ENCODE measurements at regions not wholly inside any gene's neighbourhood (a gene's known extent, or its start where the extent isn't known, plus 50 kb on each side); places are given as distances from the start of the nearest gene placed in this dataset.

DNA sequence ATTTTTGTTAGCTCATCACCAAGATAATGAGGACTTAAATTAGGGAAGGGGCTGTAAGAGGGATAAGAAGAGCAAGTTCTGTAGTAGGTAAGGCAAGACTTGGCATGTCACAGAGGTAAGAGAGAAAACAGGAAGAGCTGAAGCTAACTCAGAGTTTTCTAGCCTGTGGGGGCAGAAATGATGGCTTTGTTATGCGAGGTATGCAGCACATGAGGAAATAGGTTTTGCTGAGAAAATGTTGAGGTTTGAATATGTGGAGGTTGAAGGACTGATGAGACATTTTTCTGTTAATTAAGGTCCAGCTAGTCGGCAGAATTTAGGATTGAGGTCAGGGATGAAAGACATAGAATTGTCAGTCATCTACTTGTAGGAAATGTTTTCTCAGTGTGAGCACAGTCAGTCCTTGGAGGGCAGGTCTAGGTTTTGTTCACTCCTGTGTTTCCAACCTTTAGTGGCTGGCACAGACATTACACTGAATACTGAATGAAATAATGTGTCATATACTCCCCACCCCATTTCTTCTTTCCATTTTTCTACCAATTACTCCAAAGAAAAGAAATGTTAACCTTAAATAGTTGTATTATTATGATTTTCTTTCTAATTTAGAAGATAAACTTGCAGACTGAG lies 154.0 kb upstream of the AADAT start:
- Mint-ChIP-seq H3K9me3 (peaks cover 10% of the 10 kb centered on the region), H3K4me1 (peaks cover 12% of the 10 kb centered on the region), H3K36me3 (no peaks in the 10 kb centered on the region), H3K4me3 (no peak overlapping the region), H3K27ac (peak overlapping the region; percentile 30), H3K27me3 (ENCODE audit: low read depth) (no peaks in the 10 kb centered on the region)
- CTCF ChIA-PET: interaction anchor here (0.7 to 1.8 kb wide), 2 partner anchors 9 to 16 kb away, joined by 3 to 12 read pairs; no protein-coding TSS in a partner anchor
- ATAC-seq: peak; percentile 66
- no peak for DNase-seq (ENCODE audit: low spot score)
- POLR2A ChIA-PET: no interaction called here
- TF ChIP-seq JAZF1 (CRISPR knock-in tag; IDR thresholded peaks at IDR 0.05): no peak
- TF ChIP-seq HMGA2 (CRISPR knock-in tag; IDR thresholded peaks at IDR 0.05): no peak
- no peak for TF ChIP-seq TCF7 (CRISPR knock-in tag; IDR thresholded peaks at IDR 0.05; ENCODE audit: low read depth)

GRCh38 chr4:170242471-170242870 lies 152.7 kb upstream of the AADAT start:
- TF ChIP-seq ZNF423 (CRISPR knock-in tag; IDR thresholded peaks at IDR 0.05) (no peak), STAT6 (CRISPR knock-in tag; conservative IDR thresholded peaks at IDR 0.05; ENCODE audit: low read depth) (no peak), ZNF512 (CRISPR knock-in tag; IDR thresholded peaks at IDR 0.05; ENCODE audit: borderline replicate concordance) (no peak)
- no peak overlapping the region for H3K4me3 Mint-ChIP-seq
- H3K27ac Mint-ChIP-seq: no peak overlapping the region
- no peak for DNase-seq (ENCODE audit: low spot score)
- ATAC-seq: no peak
- ChIA-PET POLR2A (no interaction called here), CTCF (interaction anchor here (1.8 kb wide), 1 partner anchor 17 kb away, joined by 12 read pairs; no protein-coding TSS in a partner anchor)
- H3K36me3 Mint-ChIP-seq: no peaks in the 10 kb centered on the region
- peaks cover 12% of the 10 kb centered on the region for H3K4me1 Mint-ChIP-seq
- H3K27me3 Mint-ChIP-seq (ENCODE audit: low read depth): no peaks in the 10 kb centered on the region
- H3K9me3 Mint-ChIP-seq: peaks cover 10% of the 10 kb centered on the region

DNA sequence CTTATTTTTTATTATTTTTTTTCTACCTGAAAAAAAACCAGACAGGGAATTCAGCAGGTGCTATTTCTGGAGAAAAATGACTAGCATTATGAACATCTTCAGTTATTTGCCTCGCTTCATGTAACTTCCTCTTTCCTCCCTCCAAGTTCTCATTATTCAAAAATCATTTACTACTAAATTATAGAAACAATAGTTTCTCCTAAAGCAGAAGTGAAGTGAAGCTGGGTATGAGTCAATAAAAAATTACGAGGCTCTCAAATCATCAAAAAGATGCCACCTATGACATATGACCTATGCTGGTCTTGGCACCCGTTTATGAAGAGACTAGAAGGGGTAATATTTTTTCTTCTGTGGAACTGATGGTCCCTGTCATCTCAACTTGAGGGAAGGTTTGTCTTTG lies 145.0 kb upstream of the AADAT start:
- H3K4me1 Mint-ChIP-seq: no peaks in the 10 kb centered on the region
- ATAC-seq: no peak
- TF ChIP-seq E2F5 (CRISPR knock-in tag; IDR thresholded peaks at IDR 0.05) (no peak), AR (CRISPR knock-in tag; IDR thresholded peaks at IDR 0.05) (no peak), ZNF263 (CRISPR knock-in tag; IDR thresholded peaks at IDR 0.05; ENCODE audit: low read depth) (no peak), HMGXB4 (CRISPR knock-in tag; IDR thresholded peaks at IDR 0.05) (no peak), ZNF317 (CRISPR knock-in tag; IDR thresholded peaks at IDR 0.05; ENCODE audit: borderline replicate concordance, low read depth) (no peak), ATF2 (CRISPR knock-in tag; IDR thresholded peaks at IDR 0.05; ENCODE audit: borderline replicate concordance, low read depth) (no peak), MYBL2 (CRISPR knock-in tag; IDR thresholded peaks at IDR 0.05) (no peak), SMAD4 (CRISPR knock-in tag; IDR thresholded peaks at IDR 0.05) (no peak), CREM (CRISPR knock-in tag; IDR thresholded peaks at IDR 0.05) (no peak), ZNF219 (CRISPR knock-in tag; IDR thresholded peaks at IDR 0.05; ENCODE audit: borderline replicate concordance) (no peak), USF2 (CRISPR knock-in tag; IDR thresholded peaks at IDR 0.05) (no peak)
- TF ChIP-seq, protein P1, sequence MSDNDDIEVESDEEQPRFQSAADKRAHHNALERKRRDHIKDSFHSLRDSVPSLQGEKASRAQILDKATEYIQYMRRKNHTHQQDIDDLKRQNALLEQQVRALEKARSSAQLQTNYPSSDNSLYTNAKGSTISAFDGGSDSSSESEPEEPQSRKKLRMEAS (CRISPR knock-in tag; IDR thresholded peaks at IDR 0.05): no peak

More for the DNA sequence above, 145.0 kb upstream of the AADAT start:
- H3K9me3 Mint-ChIP-seq: peaks cover 3% of the 10 kb centered on the region
- no peaks in the 10 kb centered on the region for H3K27me3 Mint-ChIP-seq (ENCODE audit: low read depth)
- no peak for DNase-seq (ENCODE audit: low spot score)
- H3K36me3 Mint-ChIP-seq: no peaks in the 10 kb centered on the region
- POLR2A ChIA-PET: no interaction called here
- no peak overlapping the region for H3K4me3 Mint-ChIP-seq
- CTCF ChIA-PET: interaction anchor here (0.7 kb wide), 1 partner anchor 82 kb away, joined by 5 read pairs; no protein-coding TSS in a partner anchor
- H3K27ac Mint-ChIP-seq: no peak overlapping the region
